GM18858 (cell line): ENCODE measurements at regions not wholly inside any gene's neighbourhood (a gene's known extent, or its start where the extent isn't known, plus 50 kb on each side); places are given as distances from the start of the nearest gene placed in this dataset.

Experiments
- ATAC-seq: cut with Tn5 transposase; IDR thresholded peaks from one replicate; pipeline ENCODE4 v1.9.1; 2021; ENCODE audit not compliant: unreplicated experiment

GRCh38 chr21:39056636-39057035 is 126.6 kb downstream of the PSMG1 start:
- ATAC-seq: no peak

- no peak for ATAC-seq
Measured at GRCh38 chr21:39055167-39055767, 128.0 kb downstream of the PSMG1 start.

GRCh38 chr21:39054066-39054465 is 129.2 kb downstream of the PSMG1 start:
- ATAC-seq: no peak

- no peak for ATAC-seq
Measured at GRCh38 chr21:39053126-39053525, 130.1 kb downstream of the PSMG1 start.

- no peak for ATAC-seq
Measured at GRCh38 chr21:39052718-39053117, 130.5 kb downstream of the PSMG1 start.

- ATAC-seq: no peak
Measured at GRCh38 chr21:39051588-39051949, 131.7 kb downstream of the PSMG1 start.

- ATAC-seq: no peak
Measured at GRCh38 chr21:39050841-39051587, 132.2 kb downstream of the PSMG1 start.

GRCh38 chr21:39048574-39048973 is 134.7 kb downstream of the PSMG1 start:
- ATAC-seq: no peak

- ATAC-seq: no peak
Measured at GRCh38 chr21:39048064-39048463, 135.2 kb downstream of the PSMG1 start.

- no peak for ATAC-seq
Measured at GRCh38 chr21:39047046-39047445, 136.2 kb downstream of the PSMG1 start.

- ATAC-seq: no peak
Measured at GRCh38 chr21:39046236-39046916, 136.9 kb downstream of the PSMG1 start.

GRCh38 chr21:39041816-39042215 is 141.4 kb downstream of the PSMG1 start:
- ATAC-seq: no peak

GRCh38 chr21:39040494-39041110 is 142.6 kb downstream of the PSMG1 start:
- no peak for ATAC-seq

GRCh38 chr21:39037807-39038405 is 145.3 kb downstream of the PSMG1 start:
- no peak for ATAC-seq

- no peak for ATAC-seq
Measured at GRCh38 chr21:39036581-39036980, 146.7 kb downstream of the PSMG1 start.

GRCh38 chr21:39034590-39035536 is 148.4 kb downstream of the PSMG1 start:
- ATAC-seq: no peak

GRCh38 chr21:39033878-39034589 is 149.2 kb downstream of the PSMG1 start:
- no peak for ATAC-seq

- ATAC-seq: no peak
Measured at GRCh38 chr21:39029900-39030884, 153.1 kb downstream of the PSMG1 start.
